ENCODE measurements at regions not wholly inside any gene's neighbourhood (a gene's known extent, or its start where the extent isn't known, plus 50 kb on each side); places are given as distances from the start of the nearest gene placed in this dataset.

- Mint-ChIP-seq H3K27ac (no peak overlapping the region), H3K4me3 (no peak overlapping the region), H3K9me3 (no peaks in the 10 kb centered on the region), H3K4me1 (no peaks in the 10 kb centered on the region; the same call in 2 of the 3 replicates), H3K36me3 (ENCODE audit: low read depth) (no peaks in the 10 kb centered on the region), H3K27me3 (ENCODE audit: insufficient read depth, low read depth, poor library complexity) (no peaks in the 10 kb centered on the region)
- TF ChIP-seq ZNF331 (CRISPR knock-in tag; IDR thresholded peaks at IDR 0.05; ENCODE audit: low read depth) = no peak
- TF ChIP-seq JUNB (IDR thresholded peaks at IDR 0.05; ENCODE audit: unreplicated experiment) = no peak
- TF ChIP-seq, protein P1, sequence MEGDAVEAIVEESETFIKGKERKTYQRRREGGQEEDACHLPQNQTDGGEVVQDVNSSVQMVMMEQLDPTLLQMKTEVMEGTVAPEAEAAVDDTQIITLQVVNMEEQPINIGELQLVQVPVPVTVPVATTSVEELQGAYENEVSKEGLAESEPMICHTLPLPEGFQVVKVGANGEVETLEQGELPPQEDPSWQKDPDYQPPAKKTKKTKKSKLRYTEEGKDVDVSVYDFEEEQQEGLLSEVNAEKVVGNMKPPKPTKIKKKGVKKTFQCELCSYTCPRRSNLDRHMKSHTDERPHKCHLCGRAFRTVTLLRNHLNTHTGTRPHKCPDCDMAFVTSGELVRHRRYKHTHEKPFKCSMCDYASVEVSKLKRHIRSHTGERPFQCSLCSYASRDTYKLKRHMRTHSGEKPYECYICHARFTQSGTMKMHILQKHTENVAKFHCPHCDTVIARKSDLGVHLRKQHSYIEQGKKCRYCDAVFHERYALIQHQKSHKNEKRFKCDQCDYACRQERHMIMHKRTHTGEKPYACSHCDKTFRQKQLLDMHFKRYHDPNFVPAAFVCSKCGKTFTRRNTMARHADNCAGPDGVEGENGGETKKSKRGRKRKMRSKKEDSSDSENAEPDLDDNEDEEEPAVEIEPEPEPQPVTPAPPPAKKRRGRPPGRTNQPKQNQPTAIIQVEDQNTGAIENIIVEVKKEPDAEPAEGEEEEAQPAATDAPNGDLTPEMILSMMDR (conservative IDR thresholded peaks at IDR 0.05; ENCODE audit: low read depth in 2 of 2) = no peak
- TF ChIP-seq NANOG (IDR thresholded peaks at IDR 0.05; ENCODE audit: borderline replicate concordance) = no peak
- TF ChIP-seq ZNF462 (CRISPR knock-in tag; IDR thresholded peaks at IDR 0.05) = no peak
- TF ChIP-seq, protein P2, sequence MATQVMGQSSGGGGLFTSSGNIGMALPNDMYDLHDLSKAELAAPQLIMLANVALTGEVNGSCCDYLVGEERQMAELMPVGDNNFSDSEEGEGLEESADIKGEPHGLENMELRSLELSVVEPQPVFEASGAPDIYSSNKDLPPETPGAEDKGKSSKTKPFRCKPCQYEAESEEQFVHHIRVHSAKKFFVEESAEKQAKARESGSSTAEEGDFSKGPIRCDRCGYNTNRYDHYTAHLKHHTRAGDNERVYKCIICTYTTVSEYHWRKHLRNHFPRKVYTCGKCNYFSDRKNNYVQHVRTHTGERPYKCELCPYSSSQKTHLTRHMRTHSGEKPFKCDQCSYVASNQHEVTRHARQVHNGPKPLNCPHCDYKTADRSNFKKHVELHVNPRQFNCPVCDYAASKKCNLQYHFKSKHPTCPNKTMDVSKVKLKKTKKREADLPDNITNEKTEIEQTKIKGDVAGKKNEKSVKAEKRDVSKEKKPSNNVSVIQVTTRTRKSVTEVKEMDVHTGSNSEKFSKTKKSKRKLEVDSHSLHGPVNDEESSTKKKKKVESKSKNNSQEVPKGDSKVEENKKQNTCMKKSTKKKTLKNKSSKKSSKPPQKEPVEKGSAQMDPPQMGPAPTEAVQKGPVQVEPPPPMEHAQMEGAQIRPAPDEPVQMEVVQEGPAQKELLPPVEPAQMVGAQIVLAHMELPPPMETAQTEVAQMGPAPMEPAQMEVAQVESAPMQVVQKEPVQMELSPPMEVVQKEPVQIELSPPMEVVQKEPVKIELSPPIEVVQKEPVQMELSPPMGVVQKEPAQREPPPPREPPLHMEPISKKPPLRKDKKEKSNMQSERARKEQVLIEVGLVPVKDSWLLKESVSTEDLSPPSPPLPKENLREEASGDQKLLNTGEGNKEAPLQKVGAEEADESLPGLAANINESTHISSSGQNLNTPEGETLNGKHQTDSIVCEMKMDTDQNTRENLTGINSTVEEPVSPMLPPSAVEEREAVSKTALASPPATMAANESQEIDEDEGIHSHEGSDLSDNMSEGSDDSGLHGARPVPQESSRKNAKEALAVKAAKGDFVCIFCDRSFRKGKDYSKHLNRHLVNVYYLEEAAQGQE (IDR thresholded peaks at IDR 0.05; ENCODE audit: unreplicated experiment) = no peak
- TF ChIP-seq CREB1 (CRISPR knock-in tag; IDR thresholded peaks at IDR 0.05; ENCODE audit: low read depth) = no peak
- no peak for TF ChIP-seq EZH2 (IDR thresholded peaks at IDR 0.05; ENCODE audit: low read depth, unreplicated experiment)
- no peak for TF ChIP-seq EZH2phosphoT487 (IDR thresholded peaks at IDR 0.05; ENCODE audit: unreplicated experiment)
- TF ChIP-seq, protein P3, sequence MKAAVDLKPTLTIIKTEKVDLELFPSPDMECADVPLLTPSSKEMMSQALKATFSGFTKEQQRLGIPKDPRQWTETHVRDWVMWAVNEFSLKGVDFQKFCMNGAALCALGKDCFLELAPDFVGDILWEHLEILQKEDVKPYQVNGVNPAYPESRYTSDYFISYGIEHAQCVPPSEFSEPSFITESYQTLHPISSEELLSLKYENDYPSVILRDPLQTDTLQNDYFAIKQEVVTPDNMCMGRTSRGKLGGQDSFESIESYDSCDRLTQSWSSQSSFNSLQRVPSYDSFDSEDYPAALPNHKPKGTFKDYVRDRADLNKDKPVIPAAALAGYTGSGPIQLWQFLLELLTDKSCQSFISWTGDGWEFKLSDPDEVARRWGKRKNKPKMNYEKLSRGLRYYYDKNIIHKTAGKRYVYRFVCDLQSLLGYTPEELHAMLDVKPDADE (IDR thresholded peaks at IDR 0.05) = no peak
- TF ChIP-seq STAT1 (IDR thresholded peaks at IDR 0.05; ENCODE audit: unreplicated experiment) = no peak
- TF ChIP-seq ZNF114 (CRISPR knock-in tag; IDR thresholded peaks at IDR 0.05) = no peak
- TF ChIP-seq POLR2AphosphoS5 (IDR thresholded peaks at IDR 0.05; ENCODE audit: low read depth) = no peak
- Histone ChIP-seq H3K4me2 (no peak overlapping the region), H4K20me1 (replicated peaks; ENCODE audit: insufficient read depth) (no peaks in the 10 kb centered on the region), H3K27ac (ENCODE audit: low read depth) (no peak overlapping the region), H3F3A (replicated peaks; ENCODE audit: low read depth) (no peaks in the 10 kb centered on the region), H3K4me3 (no peak overlapping the region), H2AFZ (no peak overlapping the region), H3K36me3 (ENCODE audit: insufficient read depth) (no peaks in the 10 kb centered on the region), H3K9me2 (ENCODE audit: insufficient read depth) (no peaks in the 10 kb centered on the region), H3K4me1 (ENCODE audit: insufficient read depth) (no peaks in the 10 kb centered on the region), H3K79me2 (replicated peaks; ENCODE audit: insufficient read depth) (no peaks in the 10 kb centered on the region), H3K27me3 (ENCODE audit: insufficient read depth) (no peaks in the 10 kb centered on the region)
- DNase-seq (ENCODE audit: low spot score) (no peak), ATAC-seq (no peak)
These were observed 57.1 kb upstream of the ADGRG2 start for GRCh38 chrX:19179389-19179788.

Measured in GM23338 (cell line).